GM10266 (cell line): ENCODE measurements at regions not wholly inside any gene's neighbourhood (a gene's known extent, or its start where the extent isn't known, plus 50 kb on each side); places are given as distances from the start of the nearest gene placed in this dataset.
"Not testable (repeated sequence)": the region's sequence is repeated elsewhere in the genome, so short reads cannot be mapped to it uniquely, and the experiment has no call there.

Experiments
- DNase-seq: peaks from one replicate; pipeline ENCODE4 v3.0.0; 2012; ENCODE audit errors: extremely low spot score
- CTCF ChIP-seq: IDR thresholded peaks from 2 replicates; pipeline ENCODE4 v1.5.1; 2012; ENCODE audit warnings: mild to moderate bottlenecking, low read depth; ENCODE audit not compliant: control insufficient read depth, insufficient read depth; ENCODE audit errors: missing control alignments

GRCh38 chr18:7178568-7178967, 52.3 kb upstream of the LRRC30 start:
- DNase-seq = not testable (repeated sequence)

GRCh38 chr18:7177116-7177744, 53.7 kb upstream of the LRRC30 start:
- DNase-seq = peak; percentile 58
- TF ChIP-seq CTCF = peak; percentile 54

GRCh38 chr18:7174344-7175095, 56.4 kb upstream of the LRRC30 start:
- DNase-seq = no peak
- no peak for TF ChIP-seq CTCF

- DNase-seq = no peak
- no peak for TF ChIP-seq CTCF
These were observed 55.6 kb upstream of the LAMA1 start for GRCh38 chr18:7173216-7173615.

GRCh38 chr18:7172611-7173010, 55.0 kb upstream of the LAMA1 start:
- TF ChIP-seq CTCF = no peak
- no peak for DNase-seq

GRCh38 chr18:7170292-7170691, 52.7 kb upstream of the LAMA1 start:
- TF ChIP-seq CTCF = no peak
- no peak for DNase-seq

- TF ChIP-seq CTCF = no peak
- no peak for DNase-seq
These were observed 52.0 kb upstream of the LAMA1 start for GRCh38 chr18:7169601-7170000.
